Fibroblast of pulmonary artery (primary cell): ENCODE measurements at regions not wholly inside any gene's neighbourhood (a gene's known extent, or its start where the extent isn't known, plus 50 kb on each side); places are given as distances from the start of the nearest gene placed in this dataset.

Source experiments
- DNase-seq: peaks from one replicate; pipeline ENCODE4 v3.0.0-alpha.2; 2010; ENCODE audit warnings: low read depth
- H3K4me3 ChIP-seq: replicated peaks from 2 replicates; pipeline ENCODE4 v1.5.1; 2011; ENCODE audit warnings: low read depth, mild to moderate bottlenecking, control low read depth, low read length, moderate library complexity
- TF ChIP-seq, protein P1 (sequence below): IDR thresholded peaks from 2 replicates; pipeline ENCODE4 v1.5.1; 2011; ENCODE audit warnings: mild to moderate bottlenecking, control low read depth, low read length, inconsistent platforms; ENCODE audit errors: missing control alignments

DNA sequence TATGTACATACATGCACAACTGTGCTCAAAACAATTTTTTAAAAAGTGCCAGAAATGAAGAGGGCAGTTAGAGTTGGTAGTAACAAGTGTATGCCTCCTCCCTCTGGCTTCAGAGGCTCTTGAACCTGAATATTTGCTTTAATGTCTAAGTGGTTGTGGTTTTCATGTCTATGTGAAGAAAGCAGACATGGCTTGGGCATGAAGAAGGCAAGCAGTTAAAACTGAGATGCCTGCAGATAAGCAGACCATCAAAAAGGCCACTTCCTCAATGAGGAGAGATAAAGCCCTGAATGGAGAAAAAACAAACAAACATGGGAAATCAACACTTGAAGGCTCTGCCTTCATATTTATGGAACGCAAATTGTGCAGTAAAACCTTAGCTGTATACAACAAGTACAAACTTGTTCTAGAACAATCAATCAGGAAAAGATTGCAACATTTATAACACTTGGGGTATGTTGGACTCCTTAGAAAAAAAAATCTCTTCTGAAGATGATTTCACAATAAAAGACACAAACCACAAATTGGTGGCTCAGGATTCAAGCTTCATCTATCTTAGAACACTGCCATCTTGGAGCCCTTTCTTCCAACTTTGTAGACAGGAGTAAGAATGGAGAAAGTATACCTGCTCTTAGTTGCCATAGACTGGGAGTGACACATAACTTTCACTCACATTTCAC is 52.7 kb upstream of the PLA2G4A start:
- TF ChIP-seq, protein P1, sequence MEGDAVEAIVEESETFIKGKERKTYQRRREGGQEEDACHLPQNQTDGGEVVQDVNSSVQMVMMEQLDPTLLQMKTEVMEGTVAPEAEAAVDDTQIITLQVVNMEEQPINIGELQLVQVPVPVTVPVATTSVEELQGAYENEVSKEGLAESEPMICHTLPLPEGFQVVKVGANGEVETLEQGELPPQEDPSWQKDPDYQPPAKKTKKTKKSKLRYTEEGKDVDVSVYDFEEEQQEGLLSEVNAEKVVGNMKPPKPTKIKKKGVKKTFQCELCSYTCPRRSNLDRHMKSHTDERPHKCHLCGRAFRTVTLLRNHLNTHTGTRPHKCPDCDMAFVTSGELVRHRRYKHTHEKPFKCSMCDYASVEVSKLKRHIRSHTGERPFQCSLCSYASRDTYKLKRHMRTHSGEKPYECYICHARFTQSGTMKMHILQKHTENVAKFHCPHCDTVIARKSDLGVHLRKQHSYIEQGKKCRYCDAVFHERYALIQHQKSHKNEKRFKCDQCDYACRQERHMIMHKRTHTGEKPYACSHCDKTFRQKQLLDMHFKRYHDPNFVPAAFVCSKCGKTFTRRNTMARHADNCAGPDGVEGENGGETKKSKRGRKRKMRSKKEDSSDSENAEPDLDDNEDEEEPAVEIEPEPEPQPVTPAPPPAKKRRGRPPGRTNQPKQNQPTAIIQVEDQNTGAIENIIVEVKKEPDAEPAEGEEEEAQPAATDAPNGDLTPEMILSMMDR = no peak
- DNase-seq = no peak
- H3K4me3 ChIP-seq = no peak overlapping the region

DNA sequence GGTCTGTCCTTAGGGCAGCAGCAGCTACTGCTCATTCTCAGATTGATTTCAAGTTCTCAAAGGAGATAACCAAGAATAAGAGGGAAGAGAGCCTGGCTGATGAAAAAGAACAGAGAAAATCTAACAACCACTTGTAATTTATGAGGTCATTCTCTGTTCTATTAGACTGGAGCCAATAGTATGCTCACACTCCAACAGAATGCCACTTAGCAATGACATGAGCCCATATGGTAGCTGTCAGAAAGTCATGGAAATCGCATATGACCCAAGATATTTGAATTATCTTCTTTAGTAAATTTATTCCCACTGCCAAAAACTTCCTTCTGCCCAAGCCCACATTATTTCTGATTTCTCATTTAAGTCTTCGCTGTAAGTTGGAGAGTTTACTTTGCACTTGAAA is 53.7 kb upstream of the PLA2G4A start:
- no peak for DNase-seq
- H3K4me3 ChIP-seq = no peak overlapping the region
- TF ChIP-seq, protein P1 = no peak

DNA sequence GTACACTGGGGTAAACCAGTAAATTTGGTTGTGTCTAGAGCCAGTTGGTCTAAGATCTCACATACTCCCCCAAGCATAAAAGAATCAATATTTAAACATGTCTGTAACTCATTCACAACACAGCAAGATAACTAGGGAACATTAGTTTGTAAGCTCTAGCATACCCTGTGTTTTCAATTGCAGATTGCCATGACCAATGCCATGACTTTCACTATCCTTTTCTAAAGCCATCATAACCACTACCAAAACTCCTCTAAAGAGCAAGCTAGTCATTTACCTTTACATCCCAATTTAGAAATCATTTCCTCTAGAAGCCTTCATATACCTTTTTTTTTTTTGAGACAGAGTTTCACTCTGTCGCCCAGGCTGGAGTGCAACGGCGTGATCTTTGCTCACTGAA is 56.5 kb upstream of the PLA2G4A start:
- DNase-seq = no peak
- TF ChIP-seq, protein P1 = no peak
- H3K4me3 ChIP-seq = no peak overlapping the region

DNA sequence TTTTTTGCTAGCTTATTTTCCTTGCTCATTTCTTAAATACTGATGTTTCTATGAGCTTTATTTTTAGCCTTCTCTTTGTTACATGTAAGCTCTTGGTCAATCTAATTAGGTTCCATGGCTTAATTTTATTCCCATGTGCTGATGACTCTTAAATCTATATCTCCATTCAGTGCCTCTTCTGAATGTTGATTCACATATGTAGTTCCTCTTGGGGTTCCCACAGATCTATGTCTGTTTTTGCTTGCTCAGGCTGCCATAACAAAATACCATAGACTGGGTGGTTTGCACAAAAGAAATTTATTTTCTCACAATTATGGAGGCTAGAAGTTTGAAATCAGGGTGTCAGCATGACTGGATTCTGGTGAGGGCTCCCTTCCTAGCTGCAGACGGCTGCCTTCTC is 58.3 kb upstream of the PLA2G4A start:
- no peak for DNase-seq
- TF ChIP-seq, protein P1 = no peak
- no peak overlapping the region for H3K4me3 ChIP-seq

DNA sequence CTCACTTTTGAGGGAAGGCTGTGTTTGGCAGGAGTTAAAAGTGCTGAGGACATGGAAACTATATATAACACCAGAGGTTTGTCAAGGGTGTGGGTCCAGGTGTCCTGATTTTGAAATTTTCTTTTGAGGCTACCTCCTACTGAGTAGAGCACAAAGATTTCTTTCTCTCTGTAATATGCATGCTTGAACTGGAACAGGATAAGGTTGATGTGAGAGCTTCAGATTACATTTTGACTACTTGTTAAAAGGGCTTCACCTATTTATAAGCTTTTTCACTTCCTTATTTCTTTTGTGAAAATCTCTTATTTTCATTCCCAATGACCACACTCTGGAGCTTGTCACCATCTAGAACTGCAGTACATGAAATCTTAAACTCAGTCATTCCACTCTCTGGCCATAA is 59.8 kb upstream of the PLA2G4A start:
- TF ChIP-seq, protein P1 = no peak
- DNase-seq = no peak
- no peak overlapping the region for H3K4me3 ChIP-seq

DNA sequence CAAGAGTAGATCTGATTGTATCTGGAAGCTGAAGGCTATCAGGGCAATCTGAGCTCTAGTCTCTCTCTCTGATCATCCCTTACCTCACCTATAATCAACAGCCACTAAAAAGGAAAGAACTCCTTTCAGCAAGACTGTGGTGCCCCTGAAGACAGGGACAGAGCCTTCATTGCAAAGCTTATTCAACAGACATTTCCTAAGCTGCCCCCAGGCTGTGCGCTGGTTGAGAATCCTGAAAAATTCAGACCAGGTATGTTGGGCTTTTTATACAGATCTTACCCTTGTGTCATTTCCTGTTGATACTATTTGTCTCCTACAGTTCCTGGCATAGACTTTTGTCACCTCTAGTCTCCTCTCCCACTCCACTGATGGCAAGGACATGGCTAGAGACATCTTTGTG is 63.3 kb upstream of the PLA2G4A start:
- no peak for DNase-seq
- H3K4me3 ChIP-seq = no peak overlapping the region
- TF ChIP-seq, protein P1 = no peak

DNA sequence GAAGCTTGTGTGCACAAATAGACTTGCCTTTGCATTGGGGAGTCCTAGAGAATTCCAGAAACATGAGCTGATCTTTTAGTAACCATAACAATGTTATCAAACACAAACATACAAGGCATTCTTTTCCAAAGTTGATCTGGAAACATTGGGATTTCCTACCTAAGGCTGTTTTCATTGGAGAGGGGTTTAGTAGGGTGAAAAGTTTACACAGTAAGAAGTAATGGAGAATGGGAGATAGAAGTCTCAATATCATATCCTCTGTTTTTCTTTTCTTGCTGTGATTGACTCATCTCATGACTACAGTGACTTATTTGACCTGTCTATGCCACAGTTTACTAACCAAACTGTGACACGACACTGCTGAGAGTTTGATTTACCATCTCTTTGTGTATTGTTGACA is 65.6 kb upstream of the PLA2G4A start:
- DNase-seq = peak; percentile 79
- TF ChIP-seq, protein P1 = no peak
- H3K4me3 ChIP-seq = no peak overlapping the region
